Mesothelial cell of epicardium (in vitro differentiated cells): ENCODE measurements at regions not wholly inside any gene's neighbourhood (a gene's known extent, or its start where the extent isn't known, plus 50 kb on each side); places are given as distances from the start of the nearest gene placed in this dataset.

Source experiments
- DNase-seq, 2 experiments: peaks; one replicate each; pipeline ENCODE4 v3.0.0; 2021; ENCODE audit warnings: low spot score in 2 of 2; ENCODE audit not compliant: unreplicated experiment in 2 of 2
- H3K27ac Mint-ChIP-seq: 2 replicates; pipeline ENCODE4 v1.8.0; 2021; ENCODE audit warnings: mixed read lengths
- H3K27me3 Mint-ChIP-seq: 2 replicates; pipeline ENCODE4 v1.8.0; 2021; ENCODE audit warnings: low read depth, mixed read lengths
- H3K36me3 Mint-ChIP-seq: 2 replicates; pipeline ENCODE4 v1.8.0; 2021; ENCODE audit warnings: mixed read lengths
- H3K4me1 Mint-ChIP-seq: 2 replicates; pipeline ENCODE4 v1.8.0; 2021; ENCODE audit warnings: mixed read lengths
- H3K4me3 Mint-ChIP-seq: 2 replicates; pipeline ENCODE4 v1.8.0; 2021; ENCODE audit warnings: mild to moderate bottlenecking, moderate library complexity, mixed read lengths
- H3K9me3 Mint-ChIP-seq: 2 replicates; pipeline ENCODE4 v1.8.0; 2021; ENCODE audit warnings: mixed read lengths
- CTCF ChIP-seq: fragments of 200-600 bp; sonication (generic); IDR thresholded peaks from one replicate; pipeline ENCODE4 v1.5.0; 2021; ENCODE audit warnings: antibody characterized with exemption; ENCODE audit not compliant: unreplicated experiment

GRCh38 chr13:102974317-102975087, 91.7 kb downstream of the SLC10A2 start:
- Mint-ChIP-seq H3K36me3 (no peaks in the 10 kb centered on the region), H3K4me1 (peaks cover 28% of the 10 kb centered on the region), H3K27ac (no peak overlapping the region), H3K27me3 (peaks cover 12% of the 10 kb centered on the region), H3K9me3 (no peaks in the 10 kb centered on the region), H3K4me3 (no peak overlapping the region)
- no peak for DNase-seq
- no peak for TF ChIP-seq CTCF

DNA sequence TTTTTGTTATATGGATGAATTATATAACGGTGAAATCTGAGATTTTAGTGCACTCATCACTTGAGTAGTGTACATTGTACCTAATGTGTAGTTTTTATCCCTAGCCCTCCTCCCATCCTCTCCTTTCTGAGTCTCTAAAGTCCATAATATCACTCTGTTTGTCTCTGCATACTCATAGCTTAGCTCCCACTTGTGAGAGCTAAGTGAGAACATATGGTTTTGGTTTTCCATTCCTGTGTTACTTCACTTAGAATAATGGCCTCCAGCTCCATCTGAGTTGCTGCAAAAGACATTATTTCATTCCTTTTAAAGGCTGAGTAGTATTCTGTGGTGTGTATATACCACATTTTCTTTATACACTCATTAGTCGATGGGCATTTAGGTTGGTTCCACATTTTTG, 94.0 kb downstream of the SLC10A2 start:
- TF ChIP-seq CTCF, result no peak
- Mint-ChIP-seq H3K27ac (no peak overlapping the region), H3K4me3 (no peak overlapping the region), H3K9me3 (no peaks in the 10 kb centered on the region), H3K4me1 (peaks cover 16% of the 10 kb centered on the region), H3K27me3 (peaks cover 12% of the 10 kb centered on the region), H3K36me3 (no peaks in the 10 kb centered on the region)
- no peak for DNase-seq

GRCh38 chr13:102970542-102970941, 95.7 kb downstream of the SLC10A2 start:
- TF ChIP-seq CTCF, result no peak

DNA sequence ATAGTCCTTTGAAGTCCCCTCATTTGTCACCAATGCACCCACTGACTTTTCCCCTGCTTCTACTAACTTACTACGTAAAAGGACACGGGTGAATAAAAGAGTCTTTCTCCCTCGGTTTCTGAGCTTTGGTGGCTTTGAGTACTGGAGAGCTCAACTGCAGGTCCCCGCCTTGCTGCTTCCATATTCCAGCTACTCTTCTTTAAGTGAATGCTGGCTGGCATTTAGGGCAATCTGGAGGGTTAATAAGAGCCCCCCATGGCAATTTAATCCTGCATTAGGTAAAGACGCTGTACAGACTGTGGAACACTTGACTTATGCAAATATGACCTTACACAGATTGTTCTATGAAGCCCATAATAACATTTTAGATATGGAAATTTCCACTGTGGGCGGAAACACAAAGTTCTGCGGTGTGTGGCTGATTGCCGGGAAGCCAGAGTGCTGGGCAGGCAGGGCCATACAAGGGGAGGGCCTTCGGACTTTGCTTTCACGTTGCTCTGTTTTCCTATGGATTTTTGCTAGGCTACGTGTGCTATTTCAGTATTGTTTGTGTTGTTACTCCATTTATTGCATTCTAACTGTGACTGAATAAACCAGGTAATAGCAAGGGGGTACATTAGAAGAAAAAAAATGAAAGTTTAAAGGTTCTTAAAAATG, 97.5 kb downstream of the SLC10A2 start:
- DNase-seq, result no peak
- no peaks in the 10 kb centered on the region for H3K9me3 Mint-ChIP-seq
- H3K4me1 Mint-ChIP-seq, result no peaks in the 10 kb centered on the region
- no peaks in the 10 kb centered on the region for H3K36me3 Mint-ChIP-seq
- TF ChIP-seq CTCF, result no peak
- no peak overlapping the region for H3K4me3 Mint-ChIP-seq
- H3K27me3 Mint-ChIP-seq, result peaks cover 16% of the 10 kb centered on the region
- no peak overlapping the region for H3K27ac Mint-ChIP-seq

More at GRCh38 chr13:102970542-102970941, 95.7 kb downstream of the SLC10A2 start:
- H3K27me3 Mint-ChIP-seq, result peaks cover 12% of the 10 kb centered on the region
- no peaks in the 10 kb centered on the region for H3K9me3 Mint-ChIP-seq
- H3K36me3 Mint-ChIP-seq, result no peaks in the 10 kb centered on the region
- H3K27ac Mint-ChIP-seq, result no peak overlapping the region
- H3K4me3 Mint-ChIP-seq, result no peak overlapping the region
- H3K4me1 Mint-ChIP-seq, result peaks cover 11% of the 10 kb centered on the region
- no peak for DNase-seq

DNA sequence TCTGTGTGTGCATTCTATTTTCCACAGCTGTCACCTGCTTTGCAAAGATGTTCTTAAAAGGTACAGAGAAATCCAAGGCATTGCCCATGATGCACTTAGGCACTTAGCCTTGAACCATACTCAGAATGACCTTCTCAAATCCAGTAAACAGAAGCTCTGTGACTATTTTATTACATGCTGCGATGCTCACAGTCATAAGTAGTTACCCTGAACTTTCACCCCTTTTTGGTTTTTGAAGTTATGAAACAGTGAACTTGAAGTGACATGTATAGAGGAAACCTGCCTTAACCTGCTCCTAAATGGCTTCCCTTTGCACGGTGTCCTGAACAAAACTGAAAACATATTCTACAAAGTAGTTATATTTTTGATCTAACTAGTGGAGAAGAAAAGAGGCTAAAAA, 100.4 kb downstream of the SLC10A2 start:
- Mint-ChIP-seq H3K9me3 (no peaks in the 10 kb centered on the region), H3K36me3 (no peaks in the 10 kb centered on the region), H3K27ac (no peak overlapping the region), H3K4me3 (no peak overlapping the region), H3K27me3 (peaks cover 22% of the 10 kb centered on the region), H3K4me1 (no peaks in the 10 kb centered on the region)
- no peak for DNase-seq
- TF ChIP-seq CTCF, result no peak
